ENCODE measurements at regions not wholly inside any gene's neighbourhood (a gene's known extent, or its start where the extent isn't known, plus 50 kb on each side); places are given as distances from the start of the nearest gene placed in this dataset.

DNA sequence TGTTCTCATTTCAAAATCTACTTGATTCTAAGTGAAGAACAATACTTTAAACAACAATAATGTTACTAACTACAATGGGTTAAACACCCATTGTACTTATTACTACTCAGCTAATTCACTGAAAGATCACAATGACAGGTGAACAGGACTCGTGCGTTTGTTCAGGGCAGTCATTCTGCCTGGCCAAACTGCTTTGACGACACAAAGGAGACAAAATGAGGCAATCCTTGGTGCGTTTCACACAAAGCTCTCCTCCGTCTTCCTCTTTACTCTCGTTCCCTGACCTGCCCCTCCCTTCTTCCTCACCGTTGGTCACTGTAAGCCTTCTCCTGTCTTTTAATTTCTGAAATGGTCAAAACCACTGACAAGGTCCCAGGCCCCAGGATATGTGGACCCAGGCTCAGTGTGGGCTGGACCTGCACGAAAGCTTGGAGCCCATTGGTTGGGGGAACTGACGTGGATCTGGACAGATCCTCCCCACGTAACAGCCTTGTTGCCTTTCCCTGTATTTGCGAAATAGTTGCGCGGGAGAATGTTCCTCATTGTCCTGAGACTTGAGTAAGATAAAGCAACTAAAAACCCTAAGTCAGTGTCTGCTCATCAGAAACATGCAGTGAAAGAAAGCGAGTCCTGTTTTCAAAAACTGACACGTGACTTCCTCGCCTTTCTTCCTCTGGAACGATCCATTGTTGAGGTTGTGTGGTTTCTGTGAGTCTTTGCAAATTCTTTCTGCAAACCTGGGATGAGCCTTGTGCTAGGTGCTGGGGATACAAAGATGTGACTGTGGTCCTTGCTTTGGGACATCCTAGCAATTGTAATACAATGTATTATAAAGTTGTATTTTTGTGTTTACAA is 147.1 kb upstream of the RGMA start:
- no peak for DNase-seq (ENCODE audit: low spot score)

DNA sequence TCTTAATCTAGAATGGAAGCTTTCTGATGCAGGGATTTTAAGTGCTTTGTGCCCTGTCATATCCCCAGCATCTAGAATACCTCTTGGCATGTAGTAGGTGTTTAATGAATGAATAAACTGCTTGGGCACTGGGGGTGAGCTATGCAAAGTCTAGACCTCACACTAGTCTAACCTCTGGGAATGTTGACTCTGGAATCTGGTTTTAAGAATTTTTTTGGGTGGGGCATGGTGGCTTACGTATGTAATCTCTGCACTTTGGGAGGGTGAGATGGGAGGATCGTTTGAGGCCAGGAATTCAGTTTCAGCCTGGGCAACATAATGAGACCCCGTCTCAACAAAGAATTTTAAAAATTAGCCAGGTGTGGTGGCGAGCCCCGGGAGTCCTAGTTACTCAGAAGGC is 146.3 kb upstream of the RGMA start:
- DNase-seq (ENCODE audit: low spot score), result no peak

DNA sequence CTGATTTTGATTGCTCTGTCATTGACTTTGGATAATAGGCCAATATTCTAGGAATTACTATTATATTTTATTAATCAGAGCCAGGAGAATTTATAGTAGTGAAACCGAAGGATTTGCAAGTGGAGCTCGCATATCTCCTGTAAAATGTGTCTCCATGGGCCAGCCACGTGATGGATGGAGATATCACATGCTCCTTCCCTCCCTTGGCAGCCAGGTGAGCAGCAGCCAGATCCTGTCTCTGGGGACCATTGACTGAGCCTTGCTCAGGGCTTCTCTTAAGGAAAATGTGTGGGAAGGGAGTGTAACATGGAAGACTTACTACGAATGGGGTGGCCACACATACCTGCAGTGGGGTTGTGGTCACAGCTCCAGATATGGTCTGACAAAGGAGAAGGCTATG is 144.7 kb upstream of the RGMA start:
- DNase-seq (ENCODE audit: low spot score), result no peak

DNA sequence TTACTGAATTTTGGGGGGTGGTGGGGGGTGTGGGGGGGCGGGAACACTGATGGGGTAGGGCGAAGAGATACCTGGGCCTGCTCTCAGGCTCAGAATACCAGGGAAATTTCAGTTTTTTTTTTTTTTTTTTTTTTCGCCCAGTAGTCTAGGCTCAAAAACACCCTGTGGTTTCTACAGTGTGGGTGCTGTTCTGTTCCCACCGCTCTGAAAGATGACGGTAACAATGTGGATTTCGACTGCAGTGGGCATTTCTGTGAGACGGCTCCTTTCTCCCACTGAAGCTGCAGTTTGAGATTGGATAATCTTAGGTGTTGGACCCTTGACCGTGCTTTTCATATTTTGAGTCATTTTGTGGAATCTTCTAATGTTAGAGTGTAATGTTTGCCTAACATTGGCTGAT is 143.8 kb upstream of the RGMA start:
- DNase-seq (ENCODE audit: low spot score), result no peak

DNA sequence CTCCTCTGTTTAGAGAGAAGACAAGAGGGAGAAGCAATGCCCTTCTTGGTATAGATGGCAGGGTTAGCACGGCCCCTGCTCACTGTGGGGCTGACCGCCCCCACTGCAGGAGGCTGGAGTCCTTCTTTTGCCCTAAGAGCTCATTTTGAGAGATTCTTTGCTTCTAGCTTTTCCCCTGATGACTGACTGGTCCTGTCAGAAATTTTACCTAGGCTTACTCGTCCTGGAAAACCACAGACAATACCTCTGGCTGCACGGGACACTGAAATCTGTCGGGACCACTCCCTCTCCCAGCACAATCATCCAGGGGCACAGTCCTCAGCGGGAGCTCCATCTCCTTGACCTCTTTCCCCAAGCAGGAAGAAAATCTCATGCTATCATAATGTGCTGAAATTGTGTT is 143.0 kb upstream of the RGMA start:
- no peak for DNase-seq (ENCODE audit: low spot score)

DNA sequence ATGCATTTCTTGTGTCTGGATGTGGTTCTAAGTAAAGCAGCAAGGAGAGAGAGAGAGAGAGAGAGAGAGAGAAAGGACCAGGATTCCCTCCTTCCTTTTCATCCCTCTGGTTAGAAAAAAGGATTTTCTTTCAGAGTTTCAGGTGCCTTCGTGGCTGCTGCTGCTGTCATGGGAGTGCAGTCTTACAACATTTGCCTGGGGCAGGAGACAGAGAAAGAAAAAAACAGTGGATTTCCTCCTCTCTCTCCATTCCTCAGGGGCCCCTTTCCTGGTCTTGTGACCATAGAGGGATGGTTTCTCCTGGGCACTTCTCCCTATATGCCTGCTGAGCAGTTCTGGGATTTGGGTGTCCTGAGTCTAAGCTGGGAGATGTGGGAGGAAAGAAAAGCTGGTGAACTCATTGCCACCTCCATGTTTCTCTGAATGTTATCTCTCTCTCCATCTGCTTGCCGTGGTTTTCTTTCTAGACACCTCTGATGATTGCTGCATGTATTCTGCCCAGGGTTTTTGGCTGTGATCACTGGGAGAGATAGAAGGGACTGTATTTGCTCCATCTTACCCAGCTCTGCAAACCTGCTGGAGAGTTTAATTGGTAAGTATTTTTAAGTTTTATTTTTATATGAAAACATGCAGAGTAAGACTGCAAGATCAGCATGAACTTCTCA is 142.4 kb upstream of the RGMA start:
- no peak for DNase-seq (ENCODE audit: low spot score)

DNA sequence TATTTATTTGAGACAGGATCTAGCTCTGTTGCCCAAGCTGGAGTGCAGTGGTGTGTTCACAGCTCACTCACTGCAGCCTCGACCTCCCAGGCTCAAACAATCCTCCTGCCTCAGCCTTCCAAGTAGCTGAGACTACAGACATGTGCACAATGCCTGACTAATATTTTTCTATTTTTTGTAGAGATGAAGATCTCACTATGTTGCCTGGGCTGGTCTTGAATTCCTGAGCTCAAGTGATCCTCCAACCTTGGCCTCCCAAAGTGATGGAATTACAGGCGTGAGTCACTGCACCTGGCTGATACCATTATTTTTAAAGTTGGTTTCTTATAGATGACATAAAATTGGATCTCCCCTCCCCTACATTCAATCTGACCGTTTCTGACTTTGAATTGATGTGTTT is 139.5 kb upstream of the RGMA start:
- DNase-seq (ENCODE audit: low spot score), result no peak

DNA sequence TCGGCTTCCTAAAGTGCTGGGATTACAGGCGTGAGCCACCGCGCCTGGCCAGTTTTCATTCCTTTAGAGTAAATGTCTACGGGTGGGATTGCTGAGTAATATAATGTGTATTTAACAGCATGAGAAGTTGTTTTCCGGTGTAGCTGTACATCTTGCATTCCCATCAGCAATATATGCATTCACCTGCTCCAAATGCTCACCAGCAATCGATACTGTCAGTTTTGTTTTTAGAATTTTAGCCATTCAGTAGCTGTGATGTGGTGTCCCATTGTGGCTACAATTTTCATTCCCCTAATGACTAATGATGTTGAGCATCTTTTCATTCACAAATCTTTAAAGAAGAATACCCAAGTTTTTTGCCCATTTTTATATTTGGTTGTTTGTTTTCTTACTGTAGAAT is 134.8 kb upstream of the RGMA start:
- DNase-seq (ENCODE audit: low spot score), result no peak

DNA sequence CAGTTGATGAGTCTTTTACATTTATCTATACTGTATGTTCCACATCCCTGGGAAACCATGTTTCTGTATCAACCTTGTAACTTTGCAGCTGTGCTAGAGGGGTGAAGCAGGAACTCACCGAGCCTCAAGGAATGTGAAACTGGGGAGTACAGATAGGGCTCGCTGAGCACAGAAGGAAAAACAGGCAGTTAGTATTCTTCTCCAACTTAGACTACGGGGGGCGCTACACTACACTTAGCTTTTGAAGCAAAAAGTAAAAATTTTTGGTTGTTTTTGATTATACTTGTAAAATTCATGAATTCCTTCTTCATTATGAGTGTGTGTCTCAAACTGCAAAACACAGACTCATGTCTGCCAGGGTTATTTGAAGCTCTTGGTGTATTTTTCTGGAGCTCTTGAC is 132.7 kb upstream of the RGMA start:
- DNase-seq (ENCODE audit: low spot score), result no peak

DNA sequence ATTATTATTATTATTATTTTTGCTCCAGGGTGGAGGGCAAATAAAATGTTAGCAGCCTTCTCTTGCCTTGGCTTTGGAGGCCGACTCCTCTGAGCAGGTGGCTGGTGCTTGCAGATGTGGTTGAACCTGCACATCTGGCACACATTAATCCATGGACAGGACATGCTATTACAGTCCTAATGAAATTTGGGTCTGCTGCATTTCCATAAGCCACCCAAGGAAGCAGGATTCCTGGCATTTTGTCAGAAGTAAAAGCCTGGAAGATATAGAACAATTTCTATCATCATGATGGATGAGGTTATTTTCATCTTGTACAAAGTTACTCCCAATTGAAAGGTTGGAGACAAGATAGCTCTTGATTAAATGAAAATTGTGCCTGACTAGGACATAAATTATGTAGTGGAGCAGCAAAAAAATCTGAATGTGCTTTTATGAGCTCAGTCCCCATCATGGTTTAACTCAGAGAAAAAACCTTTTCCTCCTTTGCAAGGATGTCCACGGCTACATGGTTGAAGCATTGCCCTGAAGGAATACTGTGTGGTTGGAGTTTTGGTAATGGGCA is 130.9 kb upstream of the RGMA start:
- DNase-seq (ENCODE audit: low spot score), result no peak

DNA sequence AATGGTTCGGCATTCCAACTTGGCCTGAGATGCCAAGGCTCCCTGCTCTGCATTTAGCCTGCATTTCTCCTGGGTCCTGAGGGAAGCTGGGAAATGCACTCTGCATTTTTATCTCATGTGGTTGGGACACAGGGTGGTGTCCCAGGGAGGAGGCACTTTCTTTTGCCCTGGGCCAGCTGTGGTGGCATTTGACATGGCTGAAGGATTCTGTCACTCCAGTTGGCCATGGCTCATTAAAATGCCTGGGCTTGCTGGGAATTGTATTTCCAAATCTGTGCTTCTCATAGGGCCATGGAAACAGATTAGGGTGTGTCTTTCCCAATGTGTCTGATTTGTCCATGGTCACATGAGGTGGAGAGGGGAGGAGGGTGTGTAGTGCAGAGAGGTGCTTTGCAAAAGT is 128.3 kb upstream of the RGMA start:
- DNase-seq (ENCODE audit: low spot score), result no peak

DNA sequence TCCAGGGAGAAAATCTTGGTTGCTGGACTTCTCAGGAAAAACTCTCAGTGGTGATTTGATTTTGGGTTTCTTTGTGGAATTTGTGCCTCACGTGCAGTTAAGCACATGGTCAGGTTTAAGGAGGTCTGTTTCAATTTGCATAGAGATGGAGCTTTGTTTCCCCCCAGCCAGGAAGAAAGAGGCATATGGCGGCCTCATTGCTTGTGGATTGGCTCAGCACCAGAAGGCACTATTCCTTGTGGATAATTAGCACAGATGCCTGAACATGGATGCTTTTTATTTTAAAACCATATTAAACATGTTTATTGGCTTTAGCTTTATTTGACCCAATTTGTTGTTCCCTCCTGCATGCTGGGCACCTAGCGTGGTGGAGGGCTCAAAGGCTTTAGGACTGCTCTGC is 125.1 kb upstream of the RGMA start:
- no peak for DNase-seq (ENCODE audit: low spot score)

DNA sequence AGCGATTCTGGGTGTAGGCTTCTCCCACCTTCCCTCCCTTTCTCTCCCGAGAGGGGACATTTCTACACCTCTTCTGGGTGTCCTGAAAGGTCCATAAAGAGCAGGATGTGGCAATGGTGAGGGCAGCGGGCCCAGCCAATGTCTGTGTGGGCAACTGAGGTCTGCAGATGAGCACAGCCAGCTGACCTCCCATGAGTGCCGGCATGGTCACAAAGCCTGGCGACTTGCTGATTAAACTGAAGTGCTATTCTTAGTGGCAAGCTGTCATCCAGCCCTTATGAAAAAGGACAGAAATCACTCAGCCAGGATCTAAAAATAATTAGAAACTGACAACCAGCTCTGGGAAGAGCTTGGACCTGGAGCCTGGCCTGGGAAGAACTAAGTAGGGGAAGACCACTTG is 124.3 kb upstream of the RGMA start:
- DNase-seq (ENCODE audit: low spot score), result no peak

DNA sequence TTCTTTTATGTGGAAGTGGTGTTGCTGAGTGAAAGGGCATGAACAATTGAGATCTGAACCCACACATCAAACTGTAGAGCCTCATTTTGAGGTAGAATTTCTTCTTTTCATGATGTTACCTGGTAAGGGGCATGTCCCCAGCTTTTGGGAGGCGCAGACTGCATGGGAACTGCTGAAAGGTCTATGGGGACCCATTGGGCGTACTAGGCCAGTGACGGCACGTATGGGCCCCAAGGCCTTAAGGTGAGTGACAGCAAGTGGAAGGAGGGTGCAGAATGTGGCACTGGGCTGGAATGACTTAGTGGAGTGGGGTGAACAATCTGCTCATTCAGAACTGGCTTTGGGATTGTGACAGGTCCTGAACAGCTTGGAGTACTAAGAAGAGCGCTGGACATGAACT is 123.6 kb upstream of the RGMA start:
- DNase-seq (ENCODE audit: low spot score), result no peak

DNA sequence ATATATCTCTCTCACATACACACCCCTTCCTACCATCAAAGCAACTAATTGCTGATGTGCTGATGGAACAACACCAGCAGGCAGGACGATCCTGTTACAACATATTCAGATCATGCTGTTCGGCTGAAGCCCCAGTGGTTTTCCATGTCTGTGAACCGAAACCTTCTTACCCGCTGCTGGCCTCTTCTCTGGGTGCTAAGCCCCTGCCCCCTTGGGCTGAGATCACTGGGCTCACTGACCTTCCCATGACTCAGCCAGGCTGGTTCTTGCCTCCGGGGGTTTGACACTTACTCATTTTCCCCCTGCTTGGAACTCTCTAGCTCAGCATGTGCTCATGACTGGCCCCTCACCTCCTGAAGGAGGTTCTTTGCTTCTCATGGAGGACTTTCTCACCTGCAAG is 122.0 kb upstream of the RGMA start:
- DNase-seq (ENCODE audit: low spot score), result no peak

DNA sequence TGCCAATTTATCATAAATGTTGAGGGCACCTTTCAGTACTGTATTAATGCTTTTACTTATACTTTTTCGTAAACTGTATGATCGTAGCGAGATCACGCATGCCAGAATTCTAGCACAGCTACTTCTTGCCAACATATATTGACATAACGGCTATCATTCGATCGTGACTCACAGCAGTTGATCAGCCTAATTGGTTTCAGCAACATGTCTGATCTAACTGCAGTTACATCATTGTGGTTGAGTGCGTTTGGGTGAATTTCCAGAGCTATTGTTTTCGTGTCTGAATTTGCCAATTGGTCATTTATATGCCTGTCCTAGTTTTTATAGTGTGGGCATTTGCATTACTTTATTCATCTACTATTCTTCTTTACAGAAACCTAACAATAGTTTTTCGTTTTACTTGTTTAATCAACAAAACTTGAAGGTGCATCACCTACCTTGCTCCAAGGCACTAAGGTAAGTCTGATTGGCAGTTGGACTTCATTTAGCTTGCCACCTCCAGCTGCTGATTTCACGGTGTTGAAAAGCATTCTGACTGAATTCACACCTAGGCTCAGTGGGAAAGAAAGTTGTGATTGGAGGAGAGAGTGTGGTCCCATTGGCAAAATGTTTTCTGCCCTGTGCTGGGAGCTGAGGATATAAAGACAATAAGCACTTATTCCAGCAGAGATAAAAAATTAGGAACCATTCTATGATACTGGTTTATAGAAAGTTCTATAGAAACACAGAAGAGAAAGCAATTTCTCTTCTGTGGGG is 120.9 kb upstream of the RGMA start:
- no peak for DNase-seq (ENCODE audit: low spot score)

DNA sequence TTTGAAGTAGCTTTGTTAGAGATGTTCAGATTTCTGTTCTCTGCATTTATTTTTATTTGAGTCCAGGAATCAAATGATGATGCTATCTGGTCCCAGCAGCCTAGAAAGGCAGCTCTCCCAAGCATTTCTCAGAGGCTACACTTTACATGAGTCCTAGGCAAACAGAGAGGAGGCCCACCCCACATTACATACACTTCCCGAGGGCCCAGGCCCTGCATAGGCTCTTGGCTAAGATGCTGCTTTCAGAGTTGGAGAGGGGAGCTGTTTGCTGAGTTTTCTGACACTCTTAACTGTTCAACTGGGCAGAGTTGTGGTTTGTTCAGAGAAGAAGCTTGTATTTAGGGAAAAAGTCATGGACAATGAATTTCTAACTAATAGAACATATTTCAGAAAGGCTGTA is 117.9 kb upstream of the RGMA start:
- DNase-seq (ENCODE audit: low spot score), result no peak

DNA sequence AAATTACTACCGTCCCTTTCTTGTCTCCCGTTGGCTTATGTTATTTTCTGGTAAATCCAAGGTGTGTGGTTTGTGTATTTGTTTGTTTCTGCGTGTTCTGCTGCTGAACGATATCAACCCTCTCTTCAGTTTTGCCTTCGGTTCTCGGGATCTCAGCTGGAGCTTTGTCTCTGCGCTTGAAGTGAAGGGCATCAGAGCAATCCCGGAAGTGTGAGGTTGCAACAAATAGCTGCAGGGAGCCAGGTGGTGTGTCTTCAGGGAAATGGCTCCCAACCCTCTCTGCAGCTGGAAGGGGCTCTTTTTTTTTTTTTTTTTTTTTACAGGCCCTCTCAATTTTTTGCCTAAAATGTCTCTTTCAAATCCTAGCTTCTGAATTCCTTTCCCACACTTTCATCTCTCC is 116.4 kb upstream of the RGMA start:
- DNase-seq (ENCODE audit: low spot score), result no peak

DNA sequence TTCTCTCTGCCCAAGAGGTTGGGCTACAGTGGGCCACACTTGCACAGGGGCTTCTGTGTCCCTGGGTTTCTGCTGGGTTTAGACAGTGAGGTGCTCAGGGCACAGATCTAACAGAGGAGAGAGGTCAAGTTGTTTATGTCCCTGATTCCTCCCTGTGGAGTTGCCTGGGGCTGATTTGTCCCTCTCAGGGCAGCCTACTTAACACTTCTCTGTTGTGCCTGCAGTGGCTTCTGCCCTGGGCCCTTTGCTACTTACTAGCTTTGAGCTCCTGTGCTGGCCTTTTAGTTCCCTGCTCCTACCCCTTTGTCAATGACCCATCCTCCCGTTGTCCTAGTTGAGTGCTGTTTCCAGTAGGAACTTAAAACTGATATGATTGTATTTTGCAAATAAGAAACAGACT is 114.0 kb upstream of the RGMA start:
- DNase-seq (ENCODE audit: low spot score), result no peak

DNA sequence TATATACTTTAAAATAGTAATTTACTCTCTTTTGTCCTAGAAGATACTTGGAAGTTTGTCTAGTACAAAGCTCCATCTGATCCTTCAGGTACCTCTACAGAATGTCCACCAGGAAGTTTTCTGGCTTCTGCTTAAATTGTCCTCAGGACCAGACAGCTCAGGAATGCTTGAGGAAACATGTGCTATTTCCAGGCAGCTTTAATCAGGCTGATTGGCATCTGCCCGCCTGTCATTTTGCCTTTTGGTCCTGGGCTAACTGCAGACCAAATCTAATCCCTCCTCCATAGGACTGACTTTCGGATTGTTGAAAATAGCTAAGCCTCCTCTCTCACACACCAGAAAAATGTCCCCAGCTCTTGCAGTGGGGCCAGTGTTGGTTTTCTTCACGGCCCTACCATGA is 113.4 kb upstream of the RGMA start:
- DNase-seq (ENCODE audit: low spot score), result no peak

DNA sequence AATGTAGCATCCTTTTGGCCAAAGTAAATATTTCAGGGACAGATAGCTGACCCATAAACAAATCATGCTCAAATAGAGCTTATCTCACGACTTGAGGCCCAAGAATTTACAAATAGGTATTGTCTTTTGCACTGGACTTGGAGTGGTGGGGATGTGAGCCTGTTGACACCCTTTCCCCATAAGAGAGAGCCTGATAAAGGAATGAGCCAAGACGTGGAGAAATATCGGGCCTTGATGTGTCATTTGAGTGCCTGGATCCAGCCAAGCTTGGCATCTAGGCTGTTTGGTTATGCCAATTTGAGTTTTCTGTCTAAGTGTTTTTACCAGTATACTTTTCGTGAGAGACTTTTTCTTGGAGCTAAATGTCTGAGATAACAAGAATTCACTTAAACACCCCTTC is 112.9 kb upstream of the RGMA start:
- DNase-seq (ENCODE audit: low spot score), result no peak

DNA sequence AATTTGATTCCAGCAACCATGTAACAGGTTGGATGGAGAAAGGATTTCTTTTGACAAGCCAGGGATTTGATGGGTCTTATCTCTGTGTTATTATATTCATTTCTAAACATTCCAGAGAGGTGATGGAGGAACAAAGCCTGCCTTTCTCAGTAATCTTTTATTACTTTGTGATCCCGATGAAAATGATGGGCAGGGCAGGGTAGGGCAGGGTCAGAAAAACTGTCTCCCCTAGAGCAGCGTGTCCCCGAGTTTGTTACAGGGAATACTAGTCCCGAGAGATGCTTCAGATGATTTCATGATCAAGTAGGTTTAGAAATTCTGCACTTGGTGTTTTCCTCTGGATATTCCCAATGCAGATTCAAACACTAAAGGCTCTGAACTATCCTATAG is 111.8 kb upstream of the RGMA start:
- DNase-seq (ENCODE audit: low spot score), result no peak

All from putamen (tissue), 1 donor.